Stimulated activated CD4-positive, alpha-beta T cell treated with anti-CD3 and anti-CD28 coated beads, TNF-alpha, amount 100 ng/mL, for 48 hours (primary cell): ENCODE measurements at regions not wholly inside any gene's neighbourhood (a gene's known extent, or its start where the extent isn't known, plus 50 kb on each side); places are given as distances from the start of the nearest gene placed in this dataset.
"Not testable (repeated sequence)": the region's sequence is repeated elsewhere in the genome, so short reads cannot be mapped to it uniquely, and the experiment has no call there.

Experiments
- DNase-seq, 3 donors: peaks; one replicate each; pipeline ENCODE4 v3.0.0-alpha.2; 2020; ENCODE audit warnings: low read depth in 3 of 3

DNA sequence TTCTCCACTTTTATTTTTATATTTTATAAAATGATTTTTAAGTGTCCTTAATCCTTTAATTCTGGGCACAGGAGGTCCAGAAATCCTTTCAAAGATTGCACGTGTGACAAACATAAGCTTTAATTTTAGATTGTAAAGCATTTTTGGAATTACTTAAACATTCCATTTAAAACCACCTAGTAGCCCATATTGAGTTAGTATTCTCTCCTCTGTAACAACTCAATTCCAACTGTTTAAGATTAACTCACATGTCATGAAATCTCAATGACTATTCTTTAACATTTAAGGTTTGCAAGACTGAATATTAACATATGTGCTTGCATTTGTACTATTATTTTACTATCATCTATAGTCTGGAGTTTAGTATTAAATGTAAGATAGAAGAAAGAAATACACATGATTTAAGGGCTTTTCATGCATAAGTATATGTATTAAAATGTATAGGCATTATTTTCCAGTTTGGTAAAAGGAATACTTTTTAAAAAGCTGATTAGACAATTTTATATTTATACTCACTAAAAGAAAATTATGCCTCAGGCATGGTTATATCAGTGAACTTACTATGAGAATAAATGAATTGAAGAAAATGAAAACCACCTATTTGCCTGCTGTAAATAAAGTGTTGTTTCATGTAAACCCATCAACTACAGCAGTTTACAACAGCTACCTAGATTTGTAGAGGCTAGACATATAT, 776.9 kb downstream of the SLC6A15 start:
- no peak for DNase-seq

DNA sequence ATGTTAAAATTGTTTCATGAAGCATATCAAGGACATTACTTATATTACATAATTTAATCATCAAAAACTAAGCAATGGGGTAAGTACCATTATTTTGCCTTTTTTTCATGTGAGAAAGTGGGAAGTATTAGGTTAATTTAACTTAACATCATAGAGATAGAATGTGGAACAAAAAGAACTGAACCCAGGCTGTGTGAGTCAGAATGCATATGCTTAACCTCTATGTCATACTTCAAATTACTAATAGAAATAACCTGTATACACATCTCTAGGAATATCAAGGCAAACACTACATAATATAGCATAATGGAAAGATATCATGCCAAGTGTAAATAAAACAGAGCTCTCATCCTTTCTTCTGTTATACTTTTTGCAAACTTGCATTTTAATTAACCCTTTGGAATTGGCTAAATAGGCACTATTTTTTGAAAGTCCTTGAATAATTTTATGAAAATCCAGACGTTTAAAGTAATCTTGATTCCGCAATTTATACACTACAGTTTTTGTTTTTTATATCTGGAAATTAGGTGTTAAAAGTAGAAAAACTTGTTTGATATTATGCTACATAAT, 777.7 kb downstream of the SLC6A15 start:
- no peak for DNase-seq

DNA sequence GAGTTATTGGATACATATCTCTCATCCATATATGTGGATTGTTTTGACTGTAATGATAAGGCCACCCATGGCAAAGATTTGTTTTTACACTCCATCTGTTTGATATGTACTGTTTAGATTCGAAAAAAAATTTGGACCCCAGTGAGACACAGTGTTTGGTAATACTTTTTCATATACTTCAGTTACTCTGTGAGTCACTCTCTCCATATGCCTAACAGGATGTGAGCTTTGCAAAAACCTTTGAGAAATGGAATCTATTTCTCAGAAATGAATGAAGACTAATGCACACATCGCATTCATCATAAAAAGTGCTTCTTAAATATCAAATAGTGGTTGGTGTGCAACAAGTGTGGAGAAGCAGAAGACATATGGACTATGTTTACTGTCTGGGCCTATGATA, 781.5 kb downstream of the SLC6A15 start:
- no peak for DNase-seq

DNA sequence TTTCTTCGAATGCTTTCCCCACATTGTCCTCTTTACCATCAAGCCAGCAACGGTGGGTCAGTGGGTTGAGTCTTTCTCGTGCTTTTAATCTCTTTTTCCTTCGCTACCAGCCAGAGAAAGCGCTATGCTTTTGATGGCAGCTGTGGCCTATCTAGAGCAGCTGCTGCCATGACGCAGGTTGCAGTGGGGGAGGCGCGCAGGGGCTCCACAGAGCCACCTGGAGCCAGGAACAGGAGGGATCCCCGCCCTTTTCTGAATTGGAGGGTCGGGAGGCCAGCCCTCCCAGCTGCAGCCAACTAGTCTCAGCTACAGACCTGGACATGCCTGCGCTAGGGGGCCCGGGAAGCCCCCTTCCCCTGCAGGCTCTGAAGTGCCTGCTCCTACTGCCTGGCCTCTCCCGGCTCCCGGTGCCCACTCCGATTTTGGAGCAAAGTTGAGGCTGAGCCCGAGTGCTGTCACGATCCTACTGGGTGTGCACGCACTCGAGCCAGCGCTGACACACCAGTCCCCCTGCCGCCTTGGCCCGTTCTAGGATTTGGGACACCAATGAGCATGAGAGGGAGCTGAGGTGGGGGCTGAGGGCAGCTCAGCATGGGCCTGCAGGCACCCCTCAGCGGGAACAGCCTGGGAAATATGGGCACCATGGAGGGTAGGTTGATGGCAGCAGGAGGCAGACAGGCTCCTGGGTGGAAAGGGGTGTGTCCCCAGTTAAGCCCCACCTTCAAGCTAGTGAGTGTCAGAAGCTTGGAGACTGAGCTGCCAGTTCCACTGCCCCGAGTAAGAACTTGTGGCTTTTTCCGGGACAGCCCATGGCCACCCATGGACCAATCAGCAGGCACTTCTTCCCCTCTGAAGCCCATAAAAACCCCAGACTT, 784.2 kb downstream of the SLC6A15 start:
- DNase-seq, result no peak

DNA sequence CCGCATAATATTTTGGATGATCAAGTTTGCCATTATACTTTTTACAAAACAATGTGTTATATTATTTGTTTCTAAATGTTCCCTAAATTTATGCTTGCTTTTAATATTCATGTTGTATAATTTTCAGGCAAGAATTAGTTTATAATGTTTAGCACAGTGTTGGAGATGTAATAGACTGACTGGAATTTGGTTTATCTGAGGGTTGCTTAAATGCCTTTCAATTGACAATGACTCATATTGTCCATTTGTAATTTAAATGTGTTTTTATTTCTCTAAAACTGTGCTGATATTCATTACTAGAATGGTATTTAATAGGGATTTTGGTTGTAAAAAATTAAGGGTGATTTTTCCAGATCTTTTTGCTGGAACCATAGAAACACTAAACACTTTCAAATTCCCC, 788.4 kb downstream of the SLC6A15 start:
- no peak for DNase-seq

DNA sequence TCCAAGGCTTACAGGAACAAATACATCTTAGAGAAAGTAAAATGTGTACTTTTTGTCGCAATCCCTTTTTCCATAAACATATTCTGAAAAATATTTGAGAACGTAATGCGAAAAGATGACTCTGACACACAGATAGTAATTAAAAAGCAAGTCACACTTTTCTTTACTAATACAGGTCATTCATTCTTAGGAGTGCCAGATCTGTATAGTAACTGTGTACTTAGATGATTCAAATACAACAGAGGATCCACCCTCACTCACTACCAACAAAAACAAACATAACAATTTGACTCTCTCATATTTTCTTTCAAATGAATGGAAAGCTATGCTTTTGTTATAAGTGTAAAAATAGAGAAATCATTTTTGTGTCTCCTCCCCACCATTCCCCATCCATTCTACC, 795.4 kb downstream of the SLC6A15 start:
- DNase-seq, result no peak

DNA sequence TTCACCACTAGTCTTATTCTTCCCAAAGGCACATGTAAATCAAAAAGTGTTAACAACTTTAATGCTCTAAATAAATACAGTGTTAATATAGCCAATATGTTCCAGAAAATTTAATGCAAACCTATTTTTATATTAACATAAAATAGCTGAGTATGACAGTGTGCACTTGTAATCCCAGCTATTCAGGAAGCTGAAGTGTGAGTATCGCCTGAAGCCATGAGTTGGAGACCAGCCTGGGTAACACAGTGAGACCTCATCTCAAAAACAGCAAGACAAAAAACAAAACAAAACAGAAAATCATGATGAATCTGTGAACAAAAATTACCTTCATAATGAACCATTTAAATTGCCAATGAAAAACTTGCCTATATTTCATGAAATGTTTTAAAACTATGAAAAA, 798.9 kb downstream of the SLC6A15 start:
- DNase-seq, result no peak

DNA sequence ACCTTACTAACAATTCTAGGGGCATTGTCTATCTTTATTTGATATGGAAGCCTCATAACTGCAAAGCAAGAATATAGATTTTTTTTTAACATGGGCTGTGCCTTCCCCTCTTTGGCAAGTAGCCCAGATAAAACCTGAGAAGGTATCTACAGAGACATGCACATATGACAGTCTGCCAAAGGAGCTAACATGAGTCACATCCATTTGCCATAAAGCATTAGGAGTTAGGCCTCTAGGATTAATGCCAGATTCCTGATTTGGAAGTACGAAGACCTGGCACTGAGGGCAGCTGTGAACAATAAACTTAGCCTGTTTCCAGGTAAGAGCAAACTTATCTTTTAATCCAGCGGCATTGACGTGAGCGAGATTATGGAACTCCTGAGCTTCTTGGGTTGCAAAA, 808.7 kb downstream of the SLC6A15 start:
- not testable (repeated sequence) for DNase-seq

DNA sequence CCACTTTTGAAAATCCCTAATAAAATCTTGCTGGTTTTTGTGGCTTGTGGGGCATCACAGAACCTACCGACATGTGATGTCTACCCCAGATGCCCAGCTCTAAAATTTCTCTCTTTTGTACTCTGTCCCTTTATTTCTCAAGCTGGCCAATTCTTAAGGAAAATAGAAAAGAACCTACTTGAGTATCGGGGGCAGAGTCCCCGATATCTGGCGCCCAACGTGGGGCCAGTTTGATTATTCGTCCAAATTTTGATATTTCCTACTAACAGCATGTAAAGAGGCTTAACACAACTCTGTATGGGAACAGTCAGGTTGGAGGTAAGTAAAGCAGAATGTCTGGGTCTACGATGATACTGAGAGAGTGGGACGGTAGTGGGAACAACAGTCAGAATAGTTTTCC, 810.6 kb downstream of the SLC6A15 start:
- not testable (repeated sequence) for DNase-seq

DNA sequence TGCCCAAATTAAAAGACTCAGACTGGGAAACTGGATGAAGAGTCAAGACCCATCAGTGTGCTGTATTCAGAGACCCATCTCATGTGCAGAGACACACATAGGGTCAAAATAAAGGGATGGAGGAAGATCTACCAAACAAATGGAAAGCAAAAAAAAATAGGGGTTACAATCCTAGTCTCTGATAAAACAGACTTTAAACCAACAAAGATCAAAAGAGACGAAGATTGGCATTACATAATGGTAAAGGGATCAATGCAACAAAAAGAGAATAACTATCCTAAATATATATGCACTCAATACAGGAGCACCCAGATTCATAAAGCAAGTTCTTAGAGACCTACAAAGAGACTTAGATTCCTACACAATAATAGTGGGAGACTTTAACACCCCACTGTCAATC, 813.0 kb downstream of the SLC6A15 start:
- not testable (repeated sequence) for DNase-seq

DNA sequence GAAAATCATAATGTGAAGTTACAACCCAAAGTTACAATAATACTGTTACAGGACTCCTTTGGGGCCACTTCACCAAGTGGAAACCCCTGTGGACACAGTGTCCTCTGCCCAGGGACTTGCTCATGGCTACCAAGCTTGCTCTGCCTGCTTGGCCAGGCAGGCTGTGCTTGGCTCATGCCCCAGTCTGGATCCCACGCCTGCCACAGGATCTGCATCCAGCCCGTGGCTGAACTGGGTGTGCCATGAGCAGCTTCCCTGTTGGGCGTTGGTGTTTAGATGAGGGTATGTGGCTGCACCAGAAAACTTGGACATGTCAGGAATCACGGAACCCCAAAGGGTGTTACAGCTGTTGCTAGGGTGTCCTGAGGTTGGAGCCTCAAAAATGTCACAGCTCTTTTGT, 820.9 kb downstream of the SLC6A15 start:
- DNase-seq, result no peak

DNA sequence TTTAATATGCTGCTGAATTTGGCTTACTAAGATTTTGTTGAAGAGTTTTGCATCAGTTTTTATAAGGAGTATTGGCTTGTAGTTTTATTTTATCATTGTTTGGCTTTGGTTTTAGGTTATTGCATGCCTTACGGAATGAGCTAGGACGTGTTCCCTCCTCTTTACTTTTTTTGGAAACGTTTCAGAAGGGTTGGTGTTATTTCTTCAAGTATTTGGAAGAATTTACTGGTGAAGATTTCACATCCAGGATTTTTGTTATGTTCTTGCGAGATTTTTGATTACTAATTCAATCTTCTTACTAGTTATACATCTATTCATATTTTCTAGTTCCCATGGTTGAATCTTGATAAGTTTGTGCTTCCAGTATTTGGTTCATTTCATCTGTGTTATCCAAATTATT, 823.2 kb downstream of the SLC6A15 start:
- DNase-seq, result no peak

DNA sequence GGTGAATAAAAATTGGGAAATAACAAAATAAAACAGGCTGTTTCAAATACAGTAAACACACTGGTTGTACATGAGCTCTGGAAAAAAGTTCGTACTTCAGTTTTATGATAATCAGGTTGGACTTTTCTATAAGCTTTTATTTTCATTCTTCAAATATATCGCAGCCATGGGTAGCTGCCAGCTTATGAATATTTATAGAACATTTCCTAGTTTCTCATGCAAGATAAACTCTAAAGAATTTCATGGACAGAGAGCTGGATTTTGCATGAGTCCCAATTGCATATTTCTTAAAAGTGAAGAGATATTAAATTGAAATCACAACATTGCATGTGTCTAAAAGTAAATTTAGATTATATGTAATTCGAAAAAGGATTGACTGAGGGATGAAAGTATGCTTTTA, 827.6 kb downstream of the SLC6A15 start:
- DNase-seq, result no peak

DNA sequence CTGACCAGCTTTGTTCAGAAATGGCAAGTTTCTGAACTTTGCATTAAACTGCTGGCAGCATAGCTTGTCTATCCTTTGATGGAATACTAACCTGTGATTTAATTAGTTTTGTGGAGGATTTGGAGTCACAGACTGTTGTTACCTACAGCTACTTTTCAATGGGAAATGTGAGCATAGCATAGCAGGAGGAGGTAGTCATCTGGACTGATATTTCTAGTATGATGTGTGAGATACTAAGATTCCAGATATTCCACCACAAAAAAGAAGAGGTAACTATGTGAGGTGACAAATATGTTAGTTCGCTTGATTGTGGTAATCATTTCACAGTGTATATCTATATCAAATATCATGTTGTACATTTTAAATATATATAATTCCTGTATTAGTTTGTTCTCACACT, 833.0 kb downstream of the SLC6A15 start:
- no peak for DNase-seq

DNA sequence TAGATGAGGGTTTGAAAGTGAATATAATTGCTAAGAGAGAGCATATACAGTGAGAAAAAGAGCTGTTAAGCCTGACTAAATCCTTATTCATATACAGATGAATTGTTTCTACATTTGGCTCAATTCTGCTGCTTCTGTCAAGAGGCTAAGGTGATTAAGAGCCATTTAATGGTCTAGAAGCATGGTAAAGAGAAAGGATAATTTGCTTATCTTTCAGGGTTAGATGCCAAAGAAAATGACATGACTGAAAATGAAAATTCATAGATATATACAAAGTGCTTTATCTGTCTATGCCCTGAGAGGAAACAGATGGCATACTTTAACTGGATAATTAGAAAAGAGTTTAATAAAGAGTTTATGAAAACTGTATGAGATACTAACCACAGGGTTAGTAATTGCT, 834.9 kb downstream of the SLC6A15 start:
- no peak for DNase-seq

DNA sequence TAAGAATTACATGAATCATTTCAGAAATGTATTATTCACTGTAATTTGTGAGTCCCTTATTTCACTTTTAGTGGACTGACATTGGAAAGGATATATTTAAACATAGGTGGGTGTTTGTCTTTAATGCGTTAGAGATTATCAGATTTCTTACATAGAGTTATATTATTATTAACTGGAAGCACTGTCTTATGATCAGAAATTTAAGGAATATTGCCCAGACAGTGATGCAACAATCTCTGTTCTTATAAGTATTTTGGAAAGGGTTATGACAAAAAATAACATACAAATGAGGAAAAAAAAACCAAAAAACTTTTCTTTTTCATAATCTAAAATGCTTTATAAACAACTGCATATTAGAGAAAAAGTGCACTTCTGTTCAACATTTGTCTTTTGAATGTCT, 836.6 kb downstream of the SLC6A15 start:
- no peak for DNase-seq

DNA sequence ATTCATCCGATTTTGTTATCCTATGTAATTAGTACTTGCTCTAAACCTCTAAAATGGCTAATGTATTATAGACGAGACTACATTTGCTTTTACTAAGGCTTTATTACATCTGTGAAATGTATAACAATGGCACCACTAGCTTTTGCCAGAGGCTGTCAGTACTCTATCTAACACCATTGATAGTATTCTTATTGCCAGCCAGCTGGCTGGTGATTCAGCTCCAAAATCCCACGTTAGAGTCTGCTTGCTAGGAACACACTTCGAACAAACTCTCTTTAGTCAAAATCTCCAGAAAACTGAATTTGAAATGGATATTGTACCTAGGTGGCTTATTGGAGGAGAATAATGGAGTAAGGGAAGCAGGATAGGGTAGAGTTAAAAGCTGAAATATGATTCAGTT, 839.2 kb downstream of the SLC6A15 start:
- no peak for DNase-seq

DNA sequence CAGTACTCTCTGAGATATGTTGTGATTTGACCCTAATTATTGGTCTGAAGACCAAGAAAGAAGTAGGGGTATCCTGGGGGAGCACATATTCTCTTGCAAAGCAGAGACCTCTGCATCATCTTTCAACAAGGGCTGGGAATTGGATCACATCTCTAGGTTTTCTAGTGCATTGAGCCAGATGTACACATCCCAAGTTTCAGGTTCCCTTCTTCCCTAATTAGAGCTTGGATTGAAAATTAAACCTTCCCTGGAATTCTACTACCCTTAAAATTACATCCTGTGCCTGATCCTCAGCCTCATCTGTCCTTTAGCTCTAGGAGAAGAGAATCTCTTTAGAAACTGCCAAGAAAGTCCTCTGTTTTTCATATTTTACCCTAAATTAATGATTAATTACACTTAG, 839.6 kb downstream of the SLC6A15 start:
- DNase-seq, result no peak

DNA sequence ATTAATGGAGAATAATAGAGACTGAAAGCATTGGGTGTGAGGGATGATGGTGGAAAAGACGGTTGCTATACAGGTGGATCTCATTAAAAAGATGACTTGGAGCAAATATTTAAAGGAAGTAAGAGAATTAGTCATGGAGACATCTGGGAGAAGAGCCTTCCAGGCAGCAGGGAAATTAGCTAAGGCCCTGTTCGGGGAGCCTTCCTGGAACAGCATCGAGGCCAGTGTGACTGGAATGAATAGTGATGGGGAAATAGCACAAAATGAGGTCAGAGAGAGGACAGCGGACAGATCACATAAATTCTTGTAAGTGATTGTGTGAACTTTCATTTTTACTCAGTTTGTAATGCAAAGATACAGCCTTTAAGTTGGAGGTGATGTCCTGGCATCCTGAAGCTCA, 842.3 kb downstream of the SLC6A15 start:
- no peak for DNase-seq

DNA sequence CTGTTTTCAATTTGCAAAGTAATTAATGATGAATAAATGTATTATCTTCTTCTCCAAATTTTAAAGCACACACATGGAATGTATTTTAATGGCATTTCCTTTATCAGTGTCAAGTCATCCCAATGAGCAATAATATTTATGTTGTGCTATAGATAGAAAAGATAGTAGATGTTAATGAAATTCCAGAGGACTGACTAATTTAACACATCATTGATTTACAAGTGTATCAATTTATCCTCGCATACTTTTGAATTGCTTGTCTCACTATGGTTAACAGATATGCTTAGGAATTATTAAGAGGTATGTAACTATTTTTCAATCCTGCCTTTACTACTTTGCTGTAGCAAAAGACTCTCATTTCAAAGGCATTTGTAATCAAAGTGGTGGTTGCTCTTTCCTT, 842.9 kb downstream of the SLC6A15 start:
- DNase-seq, result no peak

DNA sequence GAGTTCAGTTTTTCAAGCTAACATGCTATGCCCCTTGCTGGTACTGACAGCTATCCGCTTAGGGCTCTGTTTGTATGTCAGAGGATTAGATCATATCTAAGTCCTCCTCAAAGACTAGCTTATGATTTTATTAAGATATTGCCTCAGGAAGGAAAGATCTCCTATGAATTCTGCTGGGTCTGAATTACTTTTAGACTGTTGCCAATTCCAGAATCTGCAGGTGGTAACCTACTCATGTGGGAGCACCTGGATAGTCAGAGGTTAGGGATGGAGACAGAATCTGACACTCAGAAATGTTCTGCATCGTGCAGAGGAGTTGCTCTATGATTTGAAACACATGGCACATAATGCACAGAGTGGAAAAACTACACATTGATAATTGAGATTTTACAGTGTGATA, 843.4 kb downstream of the SLC6A15 start:
- no peak for DNase-seq

DNA sequence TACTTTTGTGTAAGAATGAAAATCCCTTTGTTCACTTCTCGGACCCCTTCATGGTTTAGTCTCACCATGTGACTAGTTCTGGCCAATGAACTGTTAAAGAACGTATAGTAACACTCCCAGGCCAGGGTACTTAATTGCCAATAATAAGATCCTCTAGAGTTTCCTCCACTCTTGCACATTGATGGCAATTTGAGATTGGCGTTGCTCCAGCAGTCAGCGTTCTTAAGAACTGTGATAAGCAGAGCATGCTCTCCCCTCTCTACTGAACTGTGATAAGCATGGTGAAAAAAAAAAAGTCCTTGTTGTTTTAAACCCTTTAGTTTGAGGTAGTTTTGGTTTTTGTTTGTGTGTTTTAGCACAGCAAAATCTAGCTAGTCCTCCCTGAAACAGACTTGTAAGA, 854.5 kb downstream of the SLC6A15 start:
- DNase-seq, result no peak

DNA sequence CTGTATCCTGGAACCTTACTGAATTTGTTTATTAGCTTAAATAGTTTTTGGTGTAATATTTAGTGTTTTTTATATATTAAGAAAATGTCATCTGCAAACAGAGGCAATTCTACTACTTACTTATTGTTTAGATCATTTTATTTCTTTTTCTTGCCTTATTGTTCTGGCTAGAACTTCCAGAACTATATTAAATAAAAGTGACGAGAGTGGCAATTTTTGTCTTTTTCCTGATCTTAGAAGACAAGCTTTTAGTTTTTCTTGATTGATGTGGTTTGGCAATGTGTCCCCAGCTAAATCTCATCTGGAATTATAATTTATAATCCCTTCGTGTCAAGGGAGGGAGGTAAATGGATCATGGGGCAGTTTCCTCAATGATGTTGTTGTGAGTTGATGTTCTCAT, 857.8 kb downstream of the SLC6A15 start:
- no peak for DNase-seq
